ENCODE measurements at regions not wholly inside any gene's neighbourhood (a gene's known extent, or its start where the extent isn't known, plus 50 kb on each side); places are given as distances from the start of the nearest gene placed in this dataset.

- TF ChIP-seq CTCF (IDR thresholded peaks at IDR 0.05; ENCODE audit: insufficient read depth, missing control alignments): no peak
- no peak for FAIRE-seq
Measured at GRCh38 chr22:26817926-26818325, 160.5 kb downstream of the MIAT start.

GRCh38 chr22:26821854-26822253 is 164.5 kb downstream of the MIAT start:
- FAIRE-seq (no peak), DNase-seq (ENCODE audit: insufficient read length, low spot score) (no peak)
- no peak for TF ChIP-seq CTCF (IDR thresholded peaks at IDR 0.05; ENCODE audit: insufficient read depth, missing control alignments)

More at GRCh38 chr22:26817926-26818325, 160.5 kb downstream of the MIAT start:
- DNase-seq (ENCODE audit: insufficient read length, low spot score): no peak

GRCh38 chr22:26822313-26822712 is 164.9 kb downstream of the MIAT start:
- DNase-seq (ENCODE audit: insufficient read length, low spot score) (no peak), FAIRE-seq (no peak)

GRCh38 chr22:26823966-26824365 is 166.6 kb downstream of the MIAT start:
- no peak for FAIRE-seq
- DNase-seq (ENCODE audit: insufficient read length, low spot score): no peak
- TF ChIP-seq CTCF (IDR thresholded peaks at IDR 0.05; ENCODE audit: insufficient read depth, missing control alignments): no peak

More at GRCh38 chr22:26822313-26822712, 164.9 kb downstream of the MIAT start:
- TF ChIP-seq CTCF (IDR thresholded peaks at IDR 0.05; ENCODE audit: insufficient read depth, missing control alignments): no peak

GRCh38 chr22:26825960-26826935 is 168.9 kb downstream of the MIAT start:
- FAIRE-seq: no peak
- no peak for TF ChIP-seq CTCF (IDR thresholded peaks at IDR 0.05; ENCODE audit: insufficient read depth, missing control alignments)
- DNase-seq (ENCODE audit: insufficient read length, low spot score): no peak

GRCh38 chr22:26827611-26828010 is 170.2 kb downstream of the MIAT start:
- DNase-seq (ENCODE audit: insufficient read length, low spot score): no peak
- no peak for TF ChIP-seq CTCF (IDR thresholded peaks at IDR 0.05; ENCODE audit: insufficient read depth, missing control alignments)
- no peak for FAIRE-seq

GRCh38 chr22:26828311-26828710 is 170.9 kb downstream of the MIAT start:
- FAIRE-seq (no peak), DNase-seq (ENCODE audit: insufficient read length, low spot score) (no peak)
- no peak for TF ChIP-seq CTCF (IDR thresholded peaks at IDR 0.05; ENCODE audit: insufficient read depth, missing control alignments)

Measured in D721Med (cell line).